Lower lobe of right lung (tissue), 2 donors: ENCODE measurements at regions not wholly inside any gene's neighbourhood (a gene's known extent, or its start where the extent isn't known, plus 50 kb on each side); places are given as distances from the start of the nearest gene placed in this dataset.

Experiments
- ATAC-seq, 2 donors: fragments of 200-7000 bp; cut with Tn5 transposase; one replicate each; pipeline ENCODE4 v1.9.1; 2020 to 2022; ENCODE audit warnings: mild to moderate bottlenecking in 2 of 2, moderate library complexity in 2 of 2
- DNase-seq: peaks from one replicate; pipeline ENCODE4 v3.0.0-alpha.2; 2020
- H3K27ac ChIP-seq: fragments of 200-600 bp; one replicate; pipeline ENCODE4 v1.8.0; 2022
- H3K27me3 ChIP-seq: fragments of 200-600 bp; one replicate; pipeline ENCODE4 v1.8.0; 2022; ENCODE audit warnings: low read depth
- H3K36me3 ChIP-seq: fragments of 200-600 bp; one replicate; pipeline ENCODE4 v1.8.0; 2022; ENCODE audit warnings: mild to moderate bottlenecking
- H3K4me1 ChIP-seq: fragments of 200-600 bp; one replicate; pipeline ENCODE4 v1.8.0; 2022
- H3K4me3 ChIP-seq: fragments of 200-600 bp; one replicate; pipeline ENCODE4 v1.8.0; 2022; ENCODE audit warnings: mild to moderate bottlenecking
- H3K9me3 ChIP-seq: fragments of 200-600 bp; one replicate; pipeline ENCODE4 v1.8.0; 2022
- CTCF ChIP-seq: fragments of 200-600 bp; IDR thresholded peaks from one replicate; pipeline ENCODE4 v1.8.0; 2022; ENCODE audit warnings: antibody characterized with exemption, mild to moderate bottlenecking
- intact Hi-C: fragments of 100-400 bp; cut with DNase I; formaldehyde crosslinking; loops from one replicate; pipeline ENCODE4 v1.11.0; 2022
- donor health status: DM: no; HTN: yes; CAD: no; lungs with severe emphysema.

DNA sequence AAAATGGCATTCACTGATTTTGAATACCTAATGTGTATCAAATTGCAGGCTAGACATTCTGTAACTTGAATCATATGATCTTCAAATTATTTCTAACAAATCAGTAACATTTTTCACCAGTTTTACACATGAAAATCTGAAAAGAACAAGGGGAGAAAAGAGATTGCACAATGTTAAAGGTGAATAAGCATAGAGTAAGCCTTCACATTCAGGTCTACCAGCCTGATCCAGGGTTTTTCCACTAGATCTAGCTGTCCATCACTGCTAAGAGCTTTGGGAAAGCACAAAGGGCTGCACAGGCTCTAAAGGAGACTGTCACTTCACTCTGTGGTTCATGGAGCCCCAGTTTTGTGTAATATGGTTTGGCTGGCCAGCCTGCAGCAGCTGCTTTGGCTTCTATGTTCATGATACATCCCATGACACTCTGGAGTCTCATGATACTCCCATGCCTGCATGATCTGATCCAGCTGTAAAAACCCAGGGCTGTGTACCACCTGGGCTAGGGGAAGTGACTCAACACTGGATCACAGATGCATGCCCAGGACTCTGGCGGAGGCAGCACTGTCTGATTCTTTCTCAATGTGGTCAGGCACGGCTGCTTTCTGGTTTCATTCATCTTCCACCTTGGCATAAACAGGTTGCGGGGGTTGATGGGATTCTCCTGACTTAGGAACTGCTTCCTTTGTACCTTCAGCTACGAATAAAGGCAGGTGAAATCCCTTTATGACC, 859.7 kb downstream of the GALC start:
- Histone ChIP-seq H3K27me3 (no peaks in the 10 kb centered on the region), H3K27ac (no peak overlapping the region), H3K9me3 (no peaks in the 10 kb centered on the region), H3K4me1 (no peaks in the 10 kb centered on the region), H3K36me3 (no peaks in the 10 kb centered on the region), H3K4me3 (no peak overlapping the region)
- ATAC-seq: peak in 1 of 2 donors; percentile 17
- intact Hi-C loops: no loop called here
- no peak for TF ChIP-seq CTCF
- no peak for DNase-seq

GRCh38 chr14:87131879-87132278, 861.1 kb downstream of the GALC start:
- no peak for ATAC-seq

DNA sequence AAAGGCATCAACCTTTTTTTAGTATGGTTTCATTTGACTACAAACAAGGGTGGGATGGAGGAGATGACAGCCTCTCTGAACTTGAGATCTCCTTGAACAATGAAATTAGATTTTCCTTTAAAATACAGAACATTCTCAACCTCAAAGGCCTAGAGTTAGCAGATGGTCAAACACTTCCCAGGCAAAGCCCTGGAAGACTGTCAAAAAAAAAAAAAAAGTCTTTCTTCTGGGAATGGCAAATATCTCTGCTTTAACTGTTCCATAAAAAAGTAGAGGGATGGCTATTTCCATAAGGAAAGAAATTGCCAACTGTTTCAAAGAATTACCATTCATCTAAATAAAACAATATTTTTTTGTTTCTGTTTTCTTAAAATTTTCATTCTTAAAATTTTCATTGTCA, 870.8 kb downstream of the GALC start:
- DNase-seq: no peak
- intact Hi-C loops: no loop called here

More at GRCh38 chr14:87131879-87132278, 861.1 kb downstream of the GALC start:
- Histone ChIP-seq H3K27ac (no peak overlapping the region), H3K9me3 (no peaks in the 10 kb centered on the region), H3K27me3 (no peaks in the 10 kb centered on the region), H3K36me3 (no peaks in the 10 kb centered on the region), H3K4me1 (no peaks in the 10 kb centered on the region), H3K4me3 (no peak overlapping the region)
- intact Hi-C loops: no loop called here
- no peak for DNase-seq
- TF ChIP-seq CTCF: no peak

GRCh38 chr14:87121716-87122115, 871.3 kb downstream of the GALC start:
- no peak for DNase-seq
- no peaks in the 10 kb centered on the region for H3K27me3 ChIP-seq
- no peak overlapping the region for H3K27ac ChIP-seq
- intact Hi-C loops: no loop called here
- no peak for ATAC-seq
- no peaks in the 10 kb centered on the region for H3K4me1 ChIP-seq
- no peak overlapping the region for H3K4me3 ChIP-seq
- H3K9me3 ChIP-seq: no peaks in the 10 kb centered on the region
- no peaks in the 10 kb centered on the region for H3K36me3 ChIP-seq
- TF ChIP-seq CTCF: no peak

More for the DNA sequence above, 870.8 kb downstream of the GALC start:
- TF ChIP-seq CTCF: no peak
- H3K9me3 ChIP-seq: no peaks in the 10 kb centered on the region
- H3K4me3 ChIP-seq: no peak overlapping the region
- ATAC-seq: no peak
- no peak overlapping the region for H3K27ac ChIP-seq
- no peaks in the 10 kb centered on the region for H3K27me3 ChIP-seq
- no peaks in the 10 kb centered on the region for H3K4me1 ChIP-seq
- no peaks in the 10 kb centered on the region for H3K36me3 ChIP-seq

DNA sequence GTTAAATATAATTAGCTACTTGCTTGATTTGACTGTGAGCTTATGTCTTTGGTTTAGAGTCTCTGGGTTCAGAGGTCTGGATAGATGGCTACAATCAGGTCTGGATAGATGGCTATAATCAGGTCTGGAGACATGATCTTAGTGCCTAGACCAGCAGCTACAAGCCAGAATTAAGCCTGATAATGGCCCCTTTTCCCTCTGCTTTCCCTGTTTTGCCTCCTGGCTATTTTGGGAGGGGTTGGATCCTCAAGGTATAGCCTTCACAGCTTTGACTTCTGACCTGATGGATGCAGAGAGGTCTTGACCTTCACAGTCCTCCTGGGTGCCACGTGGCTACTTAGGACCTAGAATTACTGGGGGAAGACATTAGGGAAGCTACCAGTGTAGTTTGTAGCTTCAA, 877.7 kb downstream of the GALC start:
- DNase-seq: no peak
- Histone ChIP-seq H3K4me1 (no peaks in the 10 kb centered on the region), H3K36me3 (no peaks in the 10 kb centered on the region), H3K27ac (no peak overlapping the region), H3K9me3 (no peaks in the 10 kb centered on the region), H3K4me3 (no peak overlapping the region), H3K27me3 (no peaks in the 10 kb centered on the region)
- no peak for TF ChIP-seq CTCF
- ATAC-seq: no peak
- intact Hi-C loops: no loop called here
